ENCODE measurements at regions not wholly inside any gene's neighbourhood (a gene's known extent, or its start where the extent isn't known, plus 50 kb on each side); places are given as distances from the start of the nearest gene placed in this dataset.

DNA sequence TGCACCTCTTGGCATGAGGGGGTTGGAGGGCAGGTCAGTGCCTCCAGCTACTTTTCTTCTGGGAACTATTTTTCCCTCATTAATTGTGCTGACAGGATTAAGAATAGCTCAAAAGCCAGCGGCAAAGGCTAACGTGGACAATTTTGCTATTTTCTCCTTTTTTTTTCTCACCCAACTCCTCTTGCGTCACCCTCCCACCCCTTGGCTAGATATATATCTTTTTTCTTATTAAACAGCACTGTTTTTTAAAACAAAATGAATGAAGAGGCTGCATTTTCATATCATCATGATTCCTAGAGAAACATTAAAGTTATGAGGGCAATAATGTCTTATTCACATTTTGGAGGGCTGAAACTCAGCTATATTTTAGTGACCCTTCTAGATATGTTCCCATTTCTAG is 251.8 kb upstream of the NFE2L3 start:
- DNase-seq, result no peak

DNA sequence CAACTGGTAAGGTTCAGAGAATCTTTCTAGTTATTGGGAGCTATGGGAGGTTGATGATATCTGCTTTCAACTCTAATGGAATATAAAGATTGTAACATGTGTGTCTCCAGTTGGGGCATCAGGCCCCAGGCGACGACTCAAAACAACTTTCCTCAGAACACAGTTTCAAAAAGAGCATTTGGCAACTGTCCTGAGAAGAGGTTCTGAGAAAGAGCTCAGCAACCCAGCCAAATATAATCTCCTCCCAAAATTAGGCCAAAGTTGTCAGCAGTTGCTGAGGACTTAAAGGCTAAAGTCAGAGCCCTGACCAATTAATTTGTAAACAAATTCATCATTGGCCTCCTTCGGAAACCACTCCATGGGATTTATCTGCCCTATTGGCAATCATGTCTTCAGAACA is 251.1 kb upstream of the NFE2L3 start:
- DNase-seq, result no peak

DNA sequence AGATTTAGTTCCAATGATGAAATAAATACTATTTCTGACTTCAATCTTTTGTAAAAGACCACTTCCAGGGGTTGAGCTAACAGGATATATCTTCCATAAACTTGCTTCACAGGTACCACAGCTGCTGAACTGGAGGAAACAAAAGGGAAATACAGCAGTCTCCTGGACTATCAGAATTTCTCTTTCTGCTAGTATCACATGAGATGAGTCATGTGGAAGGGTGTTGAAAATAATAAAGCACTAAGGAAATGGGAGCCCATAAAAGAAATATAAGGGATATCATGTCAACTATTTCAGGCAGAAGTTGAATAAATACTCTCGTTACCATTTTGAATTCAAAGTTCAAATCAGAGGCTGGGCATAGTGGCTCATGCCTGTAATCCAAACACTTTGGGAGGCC is 250.3 kb upstream of the NFE2L3 start:
- DNase-seq, result no peak

DNA sequence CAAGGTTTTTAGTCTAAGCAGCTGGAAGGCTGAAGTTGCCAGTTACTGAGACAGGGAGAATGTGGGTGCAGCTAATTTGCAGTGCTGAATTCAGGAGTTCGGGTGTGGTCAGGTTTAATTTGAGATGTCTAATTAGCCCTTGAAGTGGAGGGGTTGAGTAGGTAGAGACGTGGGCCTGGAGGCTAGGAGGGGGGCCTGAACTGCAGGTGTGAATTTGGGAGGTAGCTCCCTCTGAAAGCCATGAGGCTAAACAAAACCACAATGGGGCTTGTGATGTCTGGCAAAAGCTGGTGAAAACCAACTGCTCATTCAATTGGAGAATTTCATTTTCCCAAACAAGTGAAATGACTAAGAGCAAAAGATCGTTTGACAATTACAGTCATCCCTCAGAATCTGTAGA is 246.0 kb upstream of the NFE2L3 start:
- no peak for DNase-seq

DNA sequence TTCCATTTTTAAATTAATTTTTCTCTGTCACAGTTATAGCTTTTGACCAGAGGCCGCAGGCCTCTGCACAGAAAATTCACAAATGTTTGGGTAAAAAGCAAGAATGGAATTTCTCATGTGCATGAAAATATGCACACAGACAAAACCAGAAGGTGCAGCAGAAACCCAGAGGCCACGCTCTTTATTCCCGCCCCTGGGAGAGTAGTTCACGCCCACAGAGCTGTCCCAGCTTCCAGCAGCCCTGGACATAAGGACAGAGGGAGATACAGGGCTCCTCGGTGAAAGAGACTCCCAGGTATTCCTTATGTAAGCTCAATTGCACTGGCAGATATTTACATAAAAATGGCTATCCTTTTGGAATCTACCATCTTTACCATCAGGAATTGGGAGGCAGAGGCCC is 245.2 kb upstream of the NFE2L3 start:
- no peak for DNase-seq

DNA sequence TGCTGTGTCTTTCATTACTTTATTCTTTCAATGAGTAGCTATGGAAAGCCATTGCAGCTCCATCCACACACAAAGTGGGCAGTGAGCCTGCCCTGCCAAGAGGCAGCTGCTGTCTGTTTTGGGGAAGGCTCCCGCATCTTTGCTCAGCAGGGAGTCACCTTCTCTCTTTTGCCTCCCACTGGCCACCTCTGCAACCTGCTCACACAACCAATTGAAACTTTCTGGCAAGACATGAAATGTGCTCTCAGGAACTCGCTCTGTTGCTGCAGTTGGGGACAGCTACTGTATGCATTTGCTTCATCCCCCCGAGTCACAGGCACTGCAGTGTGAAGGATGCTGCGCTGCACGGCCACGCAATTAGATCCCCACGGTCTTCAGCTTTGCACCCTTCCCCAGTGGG is 244.8 kb upstream of the NFE2L3 start:
- no peak for DNase-seq

DNA sequence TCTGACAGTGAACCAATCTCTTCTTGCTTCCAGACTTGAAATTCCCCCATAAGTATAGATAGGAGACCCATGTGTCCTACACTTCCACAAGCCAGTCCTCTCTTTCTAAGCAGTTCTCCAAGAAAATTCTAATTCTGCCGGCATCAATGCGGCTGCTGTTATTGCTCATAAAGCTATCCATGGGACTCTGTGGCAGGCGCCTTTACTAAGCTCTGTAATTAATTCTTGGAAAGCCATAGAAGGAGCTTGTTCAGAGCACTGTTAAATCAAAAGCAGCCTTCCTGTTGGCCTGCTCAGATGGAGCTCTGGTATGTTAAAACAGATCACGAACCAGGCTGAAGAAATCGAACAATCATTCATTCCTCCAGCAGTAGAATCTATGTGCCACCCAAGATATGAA is 244.3 kb upstream of the NFE2L3 start:
- DNase-seq, result no peak

DNA sequence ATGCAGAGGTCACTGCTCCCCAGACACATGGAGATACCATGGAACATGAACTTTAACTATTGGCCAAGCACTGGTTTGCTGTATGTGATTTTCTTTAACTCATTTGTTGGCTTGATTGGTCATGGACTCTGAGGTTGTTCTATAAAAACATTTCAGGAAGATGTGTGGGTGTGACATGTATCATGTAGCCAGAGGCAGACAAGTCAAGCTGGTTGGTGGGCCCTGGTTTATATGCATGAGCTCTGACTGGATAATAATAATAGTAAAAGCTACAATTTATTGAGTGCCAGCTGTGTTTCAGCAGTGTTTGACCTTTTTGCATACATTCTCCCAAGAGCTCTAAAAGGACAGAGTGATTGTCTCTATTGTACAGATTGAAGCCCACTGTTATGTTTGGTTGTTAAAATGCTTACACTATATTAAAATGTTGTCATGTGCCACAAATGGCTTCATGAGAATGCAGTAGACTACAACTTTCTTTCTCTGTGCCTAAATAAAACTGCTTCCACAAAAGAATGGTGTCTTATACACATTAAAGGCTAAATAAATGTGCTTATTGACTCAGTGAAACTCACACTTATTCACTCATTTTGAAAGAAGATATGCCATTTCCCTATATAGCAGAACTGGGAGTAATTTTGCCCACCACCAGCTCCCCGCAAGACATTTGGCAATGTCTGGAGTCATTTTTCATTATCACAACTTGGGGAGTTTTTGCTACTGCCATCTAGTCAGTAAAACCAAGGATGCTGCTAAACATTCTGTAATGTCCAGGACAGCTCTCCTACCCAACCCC is 243.6 kb upstream of the NFE2L3 start:
- DNase-seq, result no peak

DNA sequence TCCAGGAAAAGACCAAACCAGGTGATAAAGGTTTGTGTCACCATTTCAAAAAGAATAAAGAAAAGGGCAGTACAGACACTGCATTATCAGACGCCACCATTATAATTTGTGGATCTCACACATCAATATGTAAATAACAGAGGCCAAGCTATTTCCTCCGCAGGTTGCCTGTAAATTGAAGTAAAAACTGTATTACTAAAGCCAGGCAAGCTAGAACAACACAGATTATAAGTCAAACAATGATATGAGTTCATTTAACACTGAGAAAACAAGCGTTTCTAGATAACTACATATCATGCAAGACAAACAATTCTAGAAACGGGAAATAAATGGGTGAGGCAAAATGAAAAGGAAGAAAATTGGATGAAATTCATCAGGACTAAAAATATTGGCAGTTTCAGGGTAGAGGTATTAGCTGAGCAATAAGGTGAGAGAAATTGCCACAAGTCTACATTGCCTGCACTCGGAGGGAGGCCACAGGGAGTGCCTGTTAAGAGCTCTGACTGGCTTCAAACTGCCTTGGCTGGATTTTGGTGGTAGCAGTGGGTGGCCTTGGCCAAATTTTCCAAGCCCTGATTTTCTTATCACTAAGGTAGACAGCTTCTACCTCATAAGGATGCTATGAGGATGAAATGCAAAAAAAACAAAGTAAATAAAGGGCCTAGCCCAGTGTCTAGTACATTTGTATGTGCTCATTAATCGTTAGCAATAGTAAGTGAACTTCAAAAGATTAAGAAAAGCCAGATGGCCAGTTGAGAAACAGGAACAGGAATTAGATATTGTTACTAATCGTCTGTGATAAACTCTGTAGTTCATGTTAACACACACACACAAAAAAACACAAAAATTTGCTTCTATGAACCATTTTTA is 240.0 kb upstream of the NFE2L3 start:
- DNase-seq, result no peak

DNA sequence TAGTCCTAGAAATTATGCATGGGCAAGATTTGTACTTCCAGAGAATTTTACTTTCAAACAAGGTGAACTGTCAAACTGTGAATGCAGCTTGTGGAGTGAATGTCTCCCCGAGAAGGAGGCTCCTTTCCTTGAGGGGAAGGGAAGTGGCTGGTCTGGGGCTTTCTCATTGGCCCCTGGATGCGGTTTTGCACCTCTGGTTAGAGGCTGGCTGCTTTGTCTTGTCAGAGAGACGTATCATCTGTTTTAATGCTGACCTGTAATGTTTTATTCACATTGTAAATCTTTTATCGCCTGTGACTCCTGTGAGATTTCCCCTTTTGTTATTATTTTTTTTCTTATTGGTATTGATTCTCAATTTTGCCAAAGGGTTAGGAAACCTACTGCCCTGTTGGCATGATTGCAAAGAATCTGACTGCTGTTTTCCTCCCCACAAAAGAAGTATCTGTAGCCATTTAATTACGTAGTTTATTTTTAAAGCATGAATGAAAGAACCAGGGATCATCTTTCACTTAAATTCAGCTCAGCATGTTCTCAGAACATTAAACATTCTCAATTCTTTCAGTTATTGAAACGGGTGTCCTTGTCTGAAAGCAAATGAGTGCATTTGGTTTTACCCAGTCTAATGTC is 238.3 kb upstream of the NFE2L3 start:
- no peak for DNase-seq

DNA sequence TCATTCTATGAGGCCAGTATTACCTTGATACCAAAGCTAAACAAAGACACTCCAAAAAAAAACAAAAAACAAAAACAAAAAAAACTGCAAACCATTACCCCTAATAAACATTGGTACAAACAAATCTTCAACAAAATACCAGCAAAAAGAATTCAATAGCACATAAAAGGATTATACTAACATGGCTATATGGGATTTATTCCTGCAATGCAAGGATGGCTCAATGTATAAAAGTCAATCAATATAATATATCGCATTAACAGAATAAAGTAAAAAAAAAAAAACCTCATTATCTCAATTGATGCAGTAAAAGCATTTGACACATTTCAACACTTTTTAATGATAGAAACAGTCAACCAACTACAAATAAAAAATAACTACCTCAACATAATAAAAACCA is 233.3 kb upstream of the NFE2L3 start:
- DNase-seq, result no peak

DNA sequence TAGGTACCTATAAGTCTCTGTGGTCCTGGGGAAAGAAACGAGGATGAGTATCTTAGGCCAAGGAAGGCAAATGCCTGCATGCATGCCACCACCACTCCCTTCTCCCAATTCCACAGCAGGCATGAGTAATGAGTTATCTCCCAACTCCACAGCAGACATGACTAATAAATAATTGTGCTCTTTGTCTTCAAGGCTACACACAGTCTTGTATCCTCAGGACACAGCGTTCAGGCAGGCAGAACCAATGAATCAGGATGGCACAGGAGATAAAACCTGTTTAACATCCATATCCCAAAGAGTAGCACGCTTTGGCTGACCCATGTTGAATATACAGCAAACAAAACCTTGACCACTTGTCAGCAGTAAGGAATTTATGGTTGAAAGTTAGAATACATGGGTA is 229.7 kb upstream of the NFE2L3 start:
- DNase-seq, result no peak

DNA sequence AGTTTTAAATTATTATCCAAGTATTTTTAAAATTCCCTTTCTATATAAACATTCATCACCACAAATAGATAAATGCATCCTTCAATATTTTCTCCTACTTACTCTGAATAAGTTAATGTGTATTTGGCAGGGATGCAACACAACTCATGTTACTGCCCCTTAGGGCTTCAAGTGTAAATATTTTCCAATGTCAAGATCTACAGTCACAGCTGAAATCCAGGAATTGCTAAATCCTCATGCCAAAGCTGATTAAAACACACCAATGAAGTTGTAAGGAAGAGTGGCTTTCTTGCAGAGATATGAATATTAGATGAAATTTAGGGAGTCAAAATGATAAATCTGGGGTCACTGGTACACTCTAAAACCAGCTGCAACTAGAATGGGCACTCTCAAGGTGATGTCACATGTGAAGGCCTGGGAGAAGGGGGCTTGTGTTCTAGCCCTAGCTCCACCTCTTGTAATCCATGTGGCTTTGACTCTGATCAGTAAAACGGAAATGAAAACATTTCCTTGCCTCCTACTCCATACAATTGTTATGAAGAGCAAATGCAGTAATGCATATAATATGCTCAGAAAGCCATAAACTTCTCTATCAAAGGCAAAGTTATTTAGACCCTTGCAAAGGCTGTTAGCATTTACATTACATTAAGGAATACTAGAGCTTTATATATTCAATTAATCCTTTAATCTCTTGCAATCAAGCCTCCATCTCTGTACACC is 228.1 kb upstream of the NFE2L3 start:
- no peak for DNase-seq

DNA sequence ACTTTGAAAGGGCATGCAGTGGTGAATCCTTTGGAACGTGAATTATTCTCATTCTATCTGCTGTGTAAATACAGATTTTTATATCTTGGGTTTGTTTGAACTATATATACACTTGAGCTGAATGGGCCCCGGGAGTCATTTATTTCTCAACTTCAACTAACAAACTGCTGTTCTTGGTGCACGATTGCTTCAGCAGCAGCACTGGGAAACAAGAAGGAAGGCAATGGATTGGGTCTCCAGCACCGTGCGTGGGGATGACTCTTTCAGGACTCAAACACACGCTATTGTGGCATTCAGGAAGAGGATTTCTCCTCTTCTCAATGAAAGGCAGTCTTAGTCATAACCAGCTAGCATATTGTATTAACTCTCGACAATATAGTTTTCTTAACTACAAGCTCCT is 226.0 kb upstream of the NFE2L3 start:
- DNase-seq, result no peak

DNA sequence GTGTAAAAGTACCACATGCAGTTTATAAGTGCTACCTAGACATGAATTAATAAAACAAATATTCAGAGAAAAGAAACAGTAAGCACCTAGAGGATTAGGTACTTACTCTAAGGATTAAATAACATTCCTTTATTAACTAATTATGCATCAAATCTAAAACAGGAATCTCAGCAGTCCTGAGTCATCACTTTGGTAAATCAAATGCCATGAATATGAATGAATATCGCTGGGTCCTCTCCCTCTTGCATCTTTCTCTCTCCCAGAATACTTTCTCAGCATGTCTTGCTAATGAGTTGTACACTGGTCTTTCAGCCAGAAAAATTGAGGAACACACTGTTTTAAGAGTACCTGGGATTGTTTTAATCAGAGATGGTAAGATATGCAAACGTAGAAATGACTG is 225.5 kb upstream of the NFE2L3 start:
- no peak for DNase-seq

DNA sequence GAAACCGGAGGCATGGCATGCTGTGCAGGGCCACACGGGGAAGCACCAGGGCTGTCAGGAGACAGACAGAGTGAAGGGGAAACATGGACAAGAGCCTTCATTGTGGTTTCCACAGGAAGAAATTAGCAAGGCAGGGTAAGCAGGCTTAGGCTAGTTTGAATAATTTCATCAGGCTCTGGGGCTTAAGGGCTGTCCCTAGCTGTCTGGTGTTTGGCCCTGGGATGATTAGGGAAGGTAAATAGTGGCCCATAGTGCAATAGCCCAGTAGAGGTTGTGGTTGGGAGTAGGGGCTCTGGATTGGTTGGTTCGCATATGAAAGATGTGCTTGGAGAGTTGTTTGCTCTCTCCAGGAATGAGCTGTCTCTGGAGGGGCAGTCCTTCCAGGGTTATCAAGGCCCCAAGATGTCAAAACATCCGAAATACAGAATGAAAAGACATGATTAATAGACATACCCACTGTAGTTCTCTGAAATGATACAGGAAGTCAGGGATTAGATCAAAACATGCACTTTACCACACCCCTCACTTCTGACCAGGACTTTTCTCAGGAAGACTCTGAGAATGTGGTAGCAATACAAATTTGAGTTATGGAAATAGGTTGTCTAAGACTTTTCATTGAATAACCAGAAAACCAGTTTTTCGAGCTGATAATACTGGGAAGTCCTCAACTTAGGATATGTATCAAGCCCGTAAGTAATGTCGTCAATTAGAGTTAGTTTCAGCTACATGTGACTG is 224.9 kb upstream of the NFE2L3 start:
- DNase-seq, result no peak

DNA sequence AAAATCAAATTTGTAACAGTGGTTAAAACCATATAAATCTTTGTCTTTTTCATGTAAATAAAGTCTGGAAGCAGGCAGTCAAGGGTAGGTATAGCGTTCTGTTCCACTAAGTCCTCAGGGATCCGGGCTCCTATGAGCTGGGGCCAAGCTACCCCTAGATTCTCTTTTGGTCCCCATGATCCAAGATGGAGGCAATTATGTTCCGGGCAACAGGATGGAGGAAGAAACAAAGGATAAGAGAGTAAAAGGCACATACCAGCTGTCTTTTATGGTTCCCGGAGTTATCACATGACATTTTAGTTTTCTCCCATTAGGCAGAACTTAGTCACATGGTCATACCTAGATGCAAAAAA is 224.4 kb upstream of the NFE2L3 start:
- DNase-seq, result no peak

DNA sequence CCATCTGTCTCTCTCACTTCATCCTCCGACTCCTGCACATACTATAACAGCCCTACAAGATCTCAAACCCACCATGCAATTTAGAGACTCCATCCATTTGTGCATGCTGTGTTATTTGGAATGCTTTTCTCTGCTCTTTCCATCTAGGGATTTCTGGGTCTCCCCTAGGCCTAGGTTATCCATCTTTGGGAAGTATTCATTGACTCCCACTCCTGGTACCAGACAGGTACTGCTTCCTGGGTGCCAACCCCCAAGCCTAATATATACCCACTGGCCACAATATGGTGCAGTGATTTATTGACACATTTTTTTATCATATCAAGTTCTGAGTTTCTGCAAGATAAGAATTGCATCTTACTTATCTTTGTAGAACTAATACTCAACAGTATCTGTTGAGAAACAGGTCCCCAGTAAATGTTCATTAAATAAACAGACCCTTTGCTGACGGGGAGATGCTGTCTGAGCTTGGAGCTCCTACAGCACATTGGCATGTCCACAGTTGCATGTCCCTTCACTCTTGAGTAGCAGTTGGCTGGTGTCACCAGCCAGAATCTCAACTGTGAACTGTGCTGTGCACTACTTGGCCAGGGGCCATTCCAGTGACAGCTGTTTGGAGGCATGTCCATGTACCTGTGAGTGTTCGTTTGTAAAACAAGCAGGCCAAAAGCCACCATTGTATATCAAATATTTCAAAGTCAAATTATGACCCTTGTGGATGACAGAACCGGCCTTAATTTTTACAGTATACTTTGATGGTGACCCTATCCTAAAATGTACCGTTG is 223.3 kb upstream of the NFE2L3 start:
- no peak for DNase-seq

DNA sequence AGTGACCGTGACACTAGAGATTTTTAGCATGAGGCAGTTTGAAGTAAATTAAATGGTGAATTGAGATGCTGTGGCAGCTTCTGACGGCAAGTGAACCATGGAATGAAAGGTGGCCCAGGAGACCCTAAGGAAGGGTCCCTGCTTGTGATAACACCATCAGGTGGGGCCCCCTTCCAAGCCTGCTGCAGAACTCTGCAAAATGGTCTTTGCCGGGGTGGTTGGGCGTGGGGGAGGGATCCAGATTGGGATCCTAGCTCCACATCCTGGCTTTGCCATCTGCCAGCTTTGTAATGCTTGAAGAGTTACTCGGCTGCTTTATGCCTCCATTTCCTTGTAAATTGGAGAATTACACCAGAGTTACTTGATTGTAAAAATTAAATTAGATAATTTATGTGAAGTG is 222.6 kb upstream of the NFE2L3 start:
- DNase-seq, result no peak

DNA sequence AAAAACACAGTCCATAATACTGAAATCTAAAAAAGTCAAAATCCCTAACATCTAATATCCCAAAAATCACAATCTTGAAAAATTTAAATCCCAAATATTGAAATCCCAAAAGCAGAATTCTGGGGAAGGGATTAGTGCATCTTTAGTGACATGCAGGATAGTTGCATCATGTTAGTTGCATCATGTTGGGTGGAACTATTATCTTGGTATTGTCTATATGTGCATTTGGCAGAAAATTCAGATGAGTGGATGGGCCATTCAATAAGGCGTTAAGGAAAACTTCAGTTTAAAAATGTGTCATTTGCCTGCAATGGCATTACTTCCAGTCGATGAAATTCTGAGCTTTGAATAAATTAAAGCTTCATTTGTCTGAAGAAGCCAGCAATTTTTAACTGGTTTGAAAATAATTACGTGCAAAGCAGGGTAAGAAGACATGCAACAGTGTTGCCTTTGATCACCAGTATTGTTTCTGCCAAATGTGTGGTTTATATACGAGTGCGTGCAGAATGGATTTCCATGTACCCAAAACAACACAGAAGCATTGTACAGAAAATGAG is 221.4 kb upstream of the NFE2L3 start:
- DNase-seq, result no peak
